Hematopoietic multipotent progenitor cell treated with erythropoietin and hydrocortisone succinate and interleukin-3 and kit ligand, for 8 days (in vitro differentiated cells): ENCODE measurements at regions not wholly inside any gene's neighbourhood (a gene's known extent, or its start where the extent isn't known, plus 50 kb on each side); places are given as distances from the start of the nearest gene placed in this dataset.

Experiments
- DNase-seq: peaks from one replicate; pipeline ENCODE4 v3.0.0-alpha.2; 2015

GRCh38 chr3:27945229-27945628, 223.1 kb upstream of the EOMES start:
- DNase-seq, result no peak

- no peak for DNase-seq
These were observed 238.0 kb upstream of the EOMES start for GRCh38 chr3:27960133-27960532.

- no peak for DNase-seq
These were observed 241.4 kb upstream of the EOMES start for GRCh38 chr3:27963519-27963918.

DNA sequence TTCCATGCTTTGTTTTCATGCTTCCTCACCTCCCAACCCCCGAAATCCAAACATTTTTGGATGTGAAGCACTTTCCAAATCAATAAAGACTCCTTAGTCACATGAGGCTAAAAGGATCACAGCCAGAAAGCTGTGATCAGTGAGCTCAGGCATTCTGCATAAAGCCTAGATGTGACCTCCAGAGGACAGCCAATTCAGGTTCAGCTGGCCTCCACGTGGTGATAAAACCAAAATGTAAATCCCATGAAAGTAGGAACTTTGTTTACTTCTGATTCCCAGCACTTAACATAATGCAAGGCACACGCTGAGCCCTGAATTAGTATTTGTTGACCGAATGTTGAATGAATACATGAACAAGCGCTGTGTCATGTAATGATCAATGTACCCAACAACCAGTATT, 249.5 kb upstream of the EOMES start:
- DNase-seq, result no peak

GRCh38 chr3:27976933-27977332, 254.8 kb upstream of the EOMES start:
- peak; percentile 6 for DNase-seq

- DNase-seq, result no peak
These were observed 256.3 kb upstream of the EOMES start for GRCh38 chr3:27978440-27978839.

GRCh38 chr3:27985369-27986035, 255.9 kb upstream of the CMC1 start:
- DNase-seq, result no peak

DNA sequence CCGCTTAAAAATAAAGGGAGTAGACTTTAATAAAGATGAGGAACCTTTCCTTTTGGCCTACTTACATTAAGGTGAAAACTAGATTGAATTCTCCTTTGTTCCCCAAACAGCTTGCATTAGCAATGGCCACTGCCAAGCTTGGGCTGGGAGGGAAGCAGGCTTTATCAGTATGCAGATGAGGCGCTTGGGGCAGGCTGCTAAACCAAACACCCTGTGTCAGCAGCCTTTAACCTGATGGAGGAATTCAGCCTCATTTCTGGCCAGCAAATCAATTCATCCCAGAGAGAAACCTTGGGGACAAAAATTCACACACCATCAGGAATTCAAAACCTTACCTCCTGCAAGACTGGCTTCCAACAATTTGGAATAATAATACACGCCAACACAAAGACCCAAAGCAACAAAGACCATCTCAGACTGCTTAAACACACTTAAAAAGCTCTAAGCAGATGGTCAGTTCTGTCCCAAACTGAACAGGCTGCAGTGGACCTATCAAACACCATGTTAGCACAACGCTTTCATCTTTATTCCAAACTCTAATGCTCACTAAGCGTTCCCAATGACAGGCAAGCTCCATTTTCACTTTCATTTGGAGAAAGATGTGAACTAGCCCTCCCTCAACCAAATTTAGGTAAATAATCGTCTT, 255.1 kb upstream of the CMC1 start:
- no peak for DNase-seq

DNA sequence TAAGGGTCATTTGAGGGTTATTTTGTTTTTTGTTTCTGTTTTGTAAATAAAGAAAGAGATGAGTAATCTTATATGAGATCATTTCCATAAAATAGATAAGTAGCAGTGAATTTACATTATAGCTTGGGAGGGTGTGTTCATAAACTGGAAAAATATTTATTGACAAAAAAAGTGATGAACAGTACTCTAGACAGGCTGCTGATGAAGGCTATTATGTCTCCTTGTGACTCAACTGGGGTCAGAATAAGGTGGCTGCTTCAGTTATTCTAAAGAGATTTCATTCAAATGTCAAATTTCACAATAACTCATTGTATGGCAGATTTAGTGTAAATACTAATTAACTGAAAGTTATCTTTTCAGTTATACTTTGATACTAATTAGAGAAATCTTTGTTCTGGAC, 251.1 kb upstream of the CMC1 start:
- no peak for DNase-seq

GRCh38 chr3:27990837-27991236, 250.6 kb upstream of the CMC1 start:
- no peak for DNase-seq

DNA sequence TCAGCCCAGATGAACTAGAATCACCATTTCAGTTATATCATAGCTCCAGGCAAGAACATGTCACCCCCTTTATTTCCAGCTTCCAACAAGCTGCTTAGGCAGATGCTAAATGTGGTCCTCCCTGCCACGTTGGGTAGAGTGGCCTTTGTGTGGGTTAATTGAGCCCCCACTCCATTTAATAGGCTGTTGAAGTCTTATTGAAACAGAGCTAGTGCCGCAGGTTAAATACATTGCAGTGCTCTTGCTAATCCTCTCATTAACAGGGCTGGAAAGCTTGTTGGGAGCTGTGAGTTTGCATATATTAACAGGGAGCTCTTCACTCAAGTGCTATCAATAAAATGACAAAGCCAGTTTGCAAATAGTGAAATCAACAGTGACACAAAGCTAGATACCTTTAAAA, 248.4 kb upstream of the CMC1 start:
- no peak for DNase-seq

DNA sequence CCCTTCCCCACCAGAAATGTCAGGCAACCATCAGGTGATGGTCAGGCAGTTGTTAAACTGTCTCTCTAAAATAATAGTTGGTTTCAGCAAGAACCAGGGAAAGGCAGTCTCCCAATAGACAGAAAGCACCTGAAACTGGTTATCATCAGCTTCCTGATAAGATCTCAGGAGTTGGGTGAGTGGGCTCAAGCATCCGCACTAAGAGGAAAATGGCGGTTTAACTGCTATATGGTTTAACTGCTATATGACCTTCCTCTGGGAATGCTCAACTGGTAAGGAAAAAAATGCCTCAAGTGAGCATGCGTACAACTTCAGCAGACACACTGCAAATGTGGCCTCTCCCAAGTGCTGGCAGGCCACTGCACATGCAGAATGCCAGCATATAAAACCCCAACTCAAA, 240.8 kb upstream of the CMC1 start:
- DNase-seq, result no peak

DNA sequence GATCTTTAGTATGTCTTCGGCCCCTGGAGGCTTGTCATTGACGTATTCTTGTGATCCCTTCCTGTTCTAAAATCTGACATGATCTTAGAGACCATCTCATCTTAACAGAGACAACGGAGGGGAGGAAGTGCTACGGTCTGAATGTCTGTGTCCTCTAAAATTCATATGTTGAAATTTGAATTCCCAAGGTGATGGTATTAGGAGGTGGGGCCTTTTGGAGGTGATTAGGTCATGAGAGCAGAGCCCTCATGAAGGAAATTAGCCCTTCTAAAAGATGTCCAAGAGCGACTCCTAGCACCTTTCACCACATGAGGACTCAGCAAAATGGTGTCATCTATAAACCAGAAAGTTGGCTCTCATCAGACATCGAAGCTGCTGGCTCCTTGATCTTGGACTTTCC, 233.2 kb upstream of the CMC1 start:
- DNase-seq, result no peak

GRCh38 chr3:28012830-28013229, 228.6 kb upstream of the CMC1 start:
- no peak for DNase-seq

GRCh38 chr3:28013864-28014473, 227.4 kb upstream of the CMC1 start:
- DNase-seq, result no peak

- DNase-seq, result no peak
These were observed 222.3 kb upstream of the CMC1 start for GRCh38 chr3:28018925-28019718.

GRCh38 chr3:28019740-28020139, 221.7 kb upstream of the CMC1 start:
- no peak for DNase-seq

DNA sequence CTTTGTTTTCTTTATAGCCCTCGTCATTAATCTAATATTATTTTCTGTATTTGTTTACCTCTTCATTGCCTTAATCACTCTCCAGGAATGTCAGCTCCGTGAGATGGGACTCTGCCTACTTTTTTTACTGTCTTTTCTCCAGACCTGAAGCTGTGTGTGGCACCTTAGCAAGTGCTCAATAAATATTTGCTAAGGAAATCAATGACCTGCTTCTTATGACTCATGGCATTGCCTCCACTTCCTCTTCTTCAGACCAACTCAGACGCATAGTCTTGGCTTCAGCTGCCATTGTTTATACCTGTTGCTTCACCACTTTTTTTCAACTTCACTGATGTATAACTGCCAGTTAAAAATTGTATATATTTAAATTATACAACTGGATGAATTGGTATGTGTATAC, 218.5 kb upstream of the CMC1 start:
- DNase-seq, result no peak

DNA sequence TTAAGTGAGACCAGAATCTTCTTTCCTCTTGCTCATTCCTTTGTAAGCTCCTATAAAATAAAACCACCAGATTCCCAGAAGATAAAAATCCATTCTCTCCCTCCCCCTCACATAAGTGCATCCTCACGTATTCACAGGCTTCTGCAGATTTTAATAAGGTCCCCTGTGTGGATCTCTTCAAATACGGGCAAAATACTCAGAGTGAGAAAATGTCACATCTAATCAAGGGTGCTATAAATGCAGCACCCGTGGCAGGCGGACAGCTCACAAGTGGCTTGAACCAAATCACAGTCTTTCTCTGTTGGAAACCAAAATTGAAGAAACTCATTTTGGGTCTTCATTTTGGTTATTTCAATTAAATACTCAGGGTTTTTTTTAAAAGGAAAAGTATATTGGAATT, 212.9 kb upstream of the CMC1 start:
- no peak for DNase-seq

DNA sequence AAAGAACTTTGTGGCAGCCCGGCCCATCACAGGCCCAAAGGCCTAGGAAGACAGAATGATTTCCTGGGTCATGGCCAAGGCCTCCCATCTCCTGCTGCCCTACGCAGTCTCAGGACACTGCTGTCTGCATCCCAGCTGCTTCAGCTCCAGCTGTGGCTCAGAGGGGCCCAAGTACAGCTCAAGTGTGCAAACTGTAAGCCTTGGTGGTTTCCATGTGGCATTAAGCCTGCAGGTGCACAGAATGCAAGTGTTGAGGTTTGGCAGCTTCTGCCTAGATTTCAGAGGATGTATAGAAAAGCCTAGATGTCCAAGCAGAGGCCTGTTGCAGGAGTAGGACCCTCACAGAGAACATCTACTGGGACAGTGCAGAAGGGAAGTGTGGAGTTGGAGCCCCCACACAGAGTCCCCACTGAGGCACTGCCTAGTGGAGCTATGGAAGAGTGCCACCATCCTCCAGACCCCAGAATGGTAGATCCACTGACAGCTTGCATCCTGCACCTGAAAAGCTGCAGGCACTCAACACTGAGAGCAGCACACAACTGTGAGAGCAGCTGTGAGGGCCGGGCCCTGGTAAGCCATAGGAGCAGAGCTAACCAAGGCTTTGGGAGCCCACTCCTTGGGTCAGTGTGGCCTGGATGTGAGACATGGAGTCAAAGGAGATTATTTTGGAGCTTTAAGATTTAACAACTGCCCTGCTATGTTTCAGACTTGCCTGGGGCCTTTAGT, 208.2 kb upstream of the CMC1 start:
- DNase-seq, result no peak

DNA sequence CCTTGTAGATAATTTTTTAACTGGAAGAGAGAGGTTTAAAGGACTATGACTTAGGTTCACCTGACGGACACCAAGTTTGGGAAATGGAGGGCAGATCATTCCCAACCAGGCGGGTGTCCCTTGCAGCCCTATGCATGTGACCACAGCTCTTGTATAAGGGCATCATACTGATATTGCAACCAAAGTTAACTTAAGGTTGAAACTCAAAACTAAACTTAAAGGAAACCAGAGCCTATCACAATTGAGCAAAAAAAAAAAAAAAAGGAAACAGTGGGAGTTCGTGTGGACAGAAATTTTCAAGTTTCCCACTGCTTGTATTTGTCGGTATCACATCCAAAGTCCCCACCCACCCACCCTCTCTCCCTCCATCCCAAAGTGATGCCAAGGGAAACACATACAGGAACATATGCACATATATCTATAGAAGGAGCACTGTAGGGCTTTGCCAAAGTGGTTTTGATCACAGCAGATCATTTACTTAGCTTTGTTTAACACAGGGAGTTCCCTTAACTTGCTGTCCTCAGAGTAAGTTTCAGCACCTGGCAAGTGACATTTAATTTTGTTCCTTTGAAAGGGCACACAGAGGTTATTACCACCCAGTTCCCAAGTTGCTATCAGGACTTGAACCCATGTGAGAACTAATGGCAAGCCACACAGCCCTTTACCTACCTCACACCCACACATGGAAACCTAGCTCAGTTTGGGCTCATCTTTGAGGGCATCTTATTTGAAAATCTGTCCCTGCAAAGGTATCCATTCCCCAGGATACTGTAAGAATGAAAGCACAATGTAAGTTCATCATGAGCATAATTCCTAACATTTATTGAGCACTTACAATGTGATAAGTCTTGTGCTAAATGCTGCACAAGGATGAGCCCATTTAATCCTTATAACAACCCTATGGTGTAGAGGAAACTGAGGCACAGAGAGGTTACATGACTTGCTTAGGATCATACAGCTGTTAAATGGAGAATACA, 204.5 kb upstream of the CMC1 start:
- DNase-seq, result no peak

- DNase-seq, result no peak
These were observed 202.2 kb upstream of the CMC1 start for GRCh38 chr3:28039234-28039633.
